ENCODE measurements at regions not wholly inside any gene's neighbourhood (a gene's known extent, or its start where the extent isn't known, plus 50 kb on each side); places are given as distances from the start of the nearest gene placed in this dataset.

GRCh38 chr4:30630431-30630830, 89.7 kb upstream of the PCDH7 start:
- no peak for DNase-seq (ENCODE audit: low read depth in 6 of 9, low spot score in 9 of 9)
- no peaks in the 10 kb centered on the region for H3K4me1 ChIP-seq (ENCODE audit: control insufficient read depth in 2 of 2, insufficient read depth in 2 of 2, low read length in 2 of 2)
- no peaks in the 10 kb centered on the region for H3K36me3 ChIP-seq (ENCODE audit: control insufficient read depth in 2 of 2, insufficient read depth in 2 of 2, low read length in 1 of 2)
- 70% methylated on average over 3 of the region's 3 CpGs for WGBS
- no peak overlapping the region for H3K4me3 ChIP-seq (ENCODE audit: low read length in 2 of 2)
- peaks cover 0 to 6% of the 10 kb centered on the region in 2 donors for H3K9me3 ChIP-seq (ENCODE audit: control insufficient read depth in 2 of 2, insufficient read depth in 1 of 2, low read length in 1 of 2)
- no peak overlapping the region for H3K27ac ChIP-seq (ENCODE audit: low read depth in 1 of 2, low read length in 1 of 2)
- H3K27me3 ChIP-seq (ENCODE audit: control insufficient read depth in 2 of 2, insufficient read depth in 1 of 2, low read length in 1 of 2): no peaks in the 10 kb centered on the region

- Histone ChIP-seq H3K27ac (ENCODE audit: low read depth in 1 of 2, low read length in 1 of 2) (no peak overlapping the region), H3K27me3 (ENCODE audit: control insufficient read depth in 2 of 2, insufficient read depth in 1 of 2, low read length in 1 of 2) (no peaks in the 10 kb centered on the region), H3K36me3 (ENCODE audit: control insufficient read depth in 2 of 2, insufficient read depth in 2 of 2, low read length in 1 of 2) (no peaks in the 10 kb centered on the region), H3K4me3 (ENCODE audit: low read length in 2 of 2) (no peak overlapping the region), H3K4me1 (ENCODE audit: control insufficient read depth in 2 of 2, insufficient read depth in 2 of 2, low read length in 2 of 2) (no peaks in the 10 kb centered on the region), H3K9me3 (ENCODE audit: control insufficient read depth in 2 of 2, insufficient read depth in 1 of 2, low read length in 1 of 2) (peaks cover 0 to 6% of the 10 kb centered on the region in 2 donors)
- no peak for DNase-seq (ENCODE audit: low read depth in 6 of 9, low spot score in 9 of 9)
- 76% methylated on average over 1 of the region's 1 CpG for WGBS
These were observed 87.4 kb upstream of the PCDH7 start for GRCh38 chr4:30632751-30633150.

- 92% methylated on average over 1 of the region's 1 CpG for WGBS
- no peak overlapping the region for H3K27ac ChIP-seq (ENCODE audit: low read depth in 1 of 2, low read length in 1 of 2)
These were observed 78.8 kb upstream of the PCDH7 start for GRCh38 chr4:30641345-30641744.

GRCh38 chr4:30642567-30642966, 77.6 kb upstream of the PCDH7 start:
- Histone ChIP-seq H3K9me3 (ENCODE audit: control insufficient read depth in 2 of 2, insufficient read depth in 1 of 2, low read length in 1 of 2) (no peaks in the 10 kb centered on the region), H3K27ac (ENCODE audit: low read depth in 1 of 2, low read length in 1 of 2) (no peak overlapping the region), H3K4me3 (ENCODE audit: low read length in 2 of 2) (no peak overlapping the region), H3K27me3 (ENCODE audit: control insufficient read depth in 2 of 2, insufficient read depth in 1 of 2, low read length in 1 of 2) (no peaks in the 10 kb centered on the region), H3K36me3 (ENCODE audit: control insufficient read depth in 2 of 2, insufficient read depth in 2 of 2, low read length in 1 of 2) (no peaks in the 10 kb centered on the region), H3K4me1 (ENCODE audit: control insufficient read depth in 2 of 2, insufficient read depth in 2 of 2, low read length in 2 of 2) (no peaks in the 10 kb centered on the region)
- WGBS: 84% methylated on average over 1 of the region's 1 CpG
- DNase-seq (ENCODE audit: low read depth in 6 of 9, low spot score in 9 of 9): no peak

More at GRCh38 chr4:30641345-30641744, 78.8 kb upstream of the PCDH7 start:
- no peak for DNase-seq (ENCODE audit: low read depth in 6 of 9, low spot score in 9 of 9)
- Histone ChIP-seq H3K4me3 (ENCODE audit: low read length in 2 of 2) (no peak overlapping the region), H3K4me1 (ENCODE audit: control insufficient read depth in 2 of 2, insufficient read depth in 2 of 2, low read length in 2 of 2) (no peaks in the 10 kb centered on the region), H3K9me3 (ENCODE audit: control insufficient read depth in 2 of 2, insufficient read depth in 1 of 2, low read length in 1 of 2) (no peaks in the 10 kb centered on the region), H3K36me3 (ENCODE audit: control insufficient read depth in 2 of 2, insufficient read depth in 2 of 2, low read length in 1 of 2) (no peaks in the 10 kb centered on the region), H3K27me3 (ENCODE audit: control insufficient read depth in 2 of 2, insufficient read depth in 1 of 2, low read length in 1 of 2) (no peaks in the 10 kb centered on the region)

- no peaks in the 10 kb centered on the region for H3K27me3 ChIP-seq (ENCODE audit: control insufficient read depth in 2 of 2, insufficient read depth in 1 of 2, low read length in 1 of 2)
- no peak for DNase-seq (ENCODE audit: low read depth in 6 of 9, low spot score in 9 of 9)
- H3K27ac ChIP-seq (ENCODE audit: low read depth in 1 of 2, low read length in 1 of 2): no peak overlapping the region
- H3K36me3 ChIP-seq (ENCODE audit: control insufficient read depth in 2 of 2, insufficient read depth in 2 of 2, low read length in 1 of 2): no peaks in the 10 kb centered on the region
- 52% methylated on average over 1 of the region's 1 CpG for WGBS
- no peak overlapping the region for H3K4me3 ChIP-seq (ENCODE audit: low read length in 2 of 2)
- H3K4me1 ChIP-seq (ENCODE audit: control insufficient read depth in 2 of 2, insufficient read depth in 2 of 2, low read length in 2 of 2): no peaks in the 10 kb centered on the region
- no peaks in the 10 kb centered on the region for H3K9me3 ChIP-seq (ENCODE audit: control insufficient read depth in 2 of 2, insufficient read depth in 1 of 2, low read length in 1 of 2)
These were observed 66.9 kb upstream of the PCDH7 start for GRCh38 chr4:30653291-30653690.

- H3K9me3 ChIP-seq (ENCODE audit: control insufficient read depth in 2 of 2, insufficient read depth in 1 of 2, low read length in 1 of 2): no peaks in the 10 kb centered on the region
- H3K4me1 ChIP-seq (ENCODE audit: control insufficient read depth in 2 of 2, insufficient read depth in 2 of 2, low read length in 2 of 2): no peaks in the 10 kb centered on the region
- H3K36me3 ChIP-seq (ENCODE audit: control insufficient read depth in 2 of 2, insufficient read depth in 2 of 2, low read length in 1 of 2): no peaks in the 10 kb centered on the region
- no peak for DNase-seq (ENCODE audit: low read depth in 6 of 9, low spot score in 9 of 9)
- 90% methylated on average over 5 of the region's 5 CpGs for WGBS
- no peak overlapping the region for H3K27ac ChIP-seq (ENCODE audit: low read depth in 1 of 2, low read length in 1 of 2)
- no peaks in the 10 kb centered on the region for H3K27me3 ChIP-seq (ENCODE audit: control insufficient read depth in 2 of 2, insufficient read depth in 1 of 2, low read length in 1 of 2)
- H3K4me3 ChIP-seq (ENCODE audit: low read length in 2 of 2): no peak overlapping the region
These were observed 63.3 kb upstream of the PCDH7 start for GRCh38 chr4:30656828-30657227.

GRCh38 chr4:30667919-30668318, 52.2 kb upstream of the PCDH7 start:
- DNase-seq (ENCODE audit: low read depth in 6 of 9, low spot score in 9 of 9): no peak

GRCh38 chr4:30670206-30670605, 50.0 kb upstream of the PCDH7 start:
- DNase-seq (ENCODE audit: low read depth in 6 of 9, low spot score in 9 of 9): no peak

More at GRCh38 chr4:30667919-30668318, 52.2 kb upstream of the PCDH7 start:
- H3K27ac ChIP-seq (ENCODE audit: low read depth in 1 of 2, low read length in 1 of 2): no peak overlapping the region
- H3K36me3 ChIP-seq (ENCODE audit: control insufficient read depth in 2 of 2, insufficient read depth in 2 of 2, low read length in 1 of 2): no peaks in the 10 kb centered on the region
- WGBS: 88% methylated on average over 3 of the region's 3 CpGs
- no peak overlapping the region for H3K4me3 ChIP-seq (ENCODE audit: low read length in 2 of 2)
- no peaks in the 10 kb centered on the region for H3K27me3 ChIP-seq (ENCODE audit: control insufficient read depth in 2 of 2, insufficient read depth in 1 of 2, low read length in 1 of 2)
- no peaks in the 10 kb centered on the region for H3K9me3 ChIP-seq (ENCODE audit: control insufficient read depth in 2 of 2, insufficient read depth in 1 of 2, low read length in 1 of 2)
- no peaks in the 10 kb centered on the region for H3K4me1 ChIP-seq (ENCODE audit: control insufficient read depth in 2 of 2, insufficient read depth in 2 of 2, low read length in 2 of 2)

More at GRCh38 chr4:30670206-30670605, 50.0 kb upstream of the PCDH7 start:
- no peaks in the 10 kb centered on the region for H3K36me3 ChIP-seq (ENCODE audit: control insufficient read depth in 2 of 2, insufficient read depth in 2 of 2, low read length in 1 of 2)
- H3K27me3 ChIP-seq (ENCODE audit: control insufficient read depth in 2 of 2, insufficient read depth in 1 of 2, low read length in 1 of 2): no peaks in the 10 kb centered on the region
- H3K4me3 ChIP-seq (ENCODE audit: low read length in 2 of 2): no peak overlapping the region
- H3K27ac ChIP-seq (ENCODE audit: low read depth in 1 of 2, low read length in 1 of 2): no peak overlapping the region
- H3K9me3 ChIP-seq (ENCODE audit: control insufficient read depth in 2 of 2, insufficient read depth in 1 of 2, low read length in 1 of 2): no peaks in the 10 kb centered on the region
- WGBS: 88% methylated on average over 3 of the region's 3 CpGs
- H3K4me1 ChIP-seq (ENCODE audit: control insufficient read depth in 2 of 2, insufficient read depth in 2 of 2, low read length in 2 of 2): no peaks in the 10 kb centered on the region
